PC-9 (cell line): ENCODE measurements at regions not wholly inside any gene's neighbourhood (a gene's known extent, or its start where the extent isn't known, plus 50 kb on each side); places are given as distances from the start of the nearest gene placed in this dataset.
"Not testable (repeated sequence)": the region's sequence is repeated elsewhere in the genome, so short reads cannot be mapped to it uniquely, and the experiment has no call there.

Experiments
- BruUV-seq: library from RNA; stranded (reverse); fragments of 400-500 nt; replicated peaks from 2 replicates; lab custom pipeline; 2021; lab: Mats Ljungman, UMichigan
- CTCF ChIA-PET: fragments of 300-600 bp; sonication (Branson Sonifier 250); formaldehyde crosslinking; loops from one replicate; lab custom pipeline; 2022; ENCODE audit warnings: antibody characterized with exemption; lab: Charles Lee
- POLR2A ChIA-PET: fragments of 300-600 bp; sonication (Branson Sonifier 250); formaldehyde crosslinking; loops from one replicate; lab custom pipeline; 2022; ENCODE audit warnings: antibody characterized with exemption; ENCODE audit not compliant: unreplicated experiment; lab: Charles Lee
- DNase-seq, 2 experiments: peaks; one replicate each; pipeline versions ENCODE4 v3.0.0 to v3.0.0-alpha.2; 2015 to 2022; ENCODE audit warnings: mixed read lengths in 1 of 2
- H2AFZ ChIP-seq: fragments of 200-600 bp; sonication (generic); 2 replicates; pipeline ENCODE4 v1.8.1; 2017; ENCODE audit warnings: antibody characterized with exemption
- H3F3A ChIP-seq: fragments of 200-600 bp; sonication (generic); 2 replicates; pipeline ENCODE4 v1.8.1; 2017; ENCODE audit warnings: antibody characterized with exemption, mild to moderate bottlenecking, low read depth; ENCODE audit not compliant: insufficient read depth
- H3K27ac ChIP-seq: fragments of 200-600 bp; sonication (generic); 2 replicates; pipeline ENCODE4 v1.6.1; 2016; ENCODE audit warnings: mixed run types
- H3K27me3 ChIP-seq: fragments of 200-600 bp; sonication (generic); 2 replicates; pipeline ENCODE4 v1.6.1; 2016; ENCODE audit warnings: low read depth, mixed run types; ENCODE audit not compliant: insufficient read depth
- H3K36me3 ChIP-seq: fragments of 200-600 bp; sonication (generic); 2 replicates; pipeline ENCODE4 v1.6.1; 2016; ENCODE audit warnings: low read depth, mixed run types
- H3K4me1 ChIP-seq: fragments of 200-600 bp; sonication (generic); replicated peaks from 2 replicates; pipeline ENCODE4 v1.6.1; 2016; ENCODE audit warnings: mixed run types; ENCODE audit not compliant: insufficient read depth
- H3K4me2 ChIP-seq: fragments of 200-600 bp; sonication (generic); 2 replicates; pipeline ENCODE4 v1.6.1; 2017; ENCODE audit warnings: mixed run types
- H3K4me3 ChIP-seq: fragments of 200-600 bp; sonication (generic); 2 replicates; pipeline ENCODE4 v1.6.1; 2016; ENCODE audit warnings: mixed run types
- H3K79me2 ChIP-seq: fragments of 200-600 bp; sonication (generic); 2 replicates; pipeline ENCODE4 v1.6.1; 2017; ENCODE audit warnings: low read depth, mixed run types
- H3K9me2 ChIP-seq: fragments of 200-600 bp; sonication (generic); 2 replicates; pipeline ENCODE4 v1.8.1; 2017; ENCODE audit warnings: mild to moderate bottlenecking; ENCODE audit not compliant: insufficient read depth
- H3K9me3 ChIP-seq: fragments of 200-600 bp; sonication (generic); 2 replicates; pipeline ENCODE4 v1.8.1; 2016; ENCODE audit warnings: low read depth; ENCODE audit not compliant: insufficient read depth
- H4K20me1 ChIP-seq: fragments of 200-600 bp; sonication (generic); 2 replicates; pipeline ENCODE4 v1.8.1; 2017; ENCODE audit not compliant: insufficient read depth
- intact Hi-C: fragments of 100-400 bp; cut with micrococcal nuclease; formaldehyde crosslinking; loops from one replicate; pipeline ENCODE4 v1.10.0; 2022; ENCODE audit not compliant: unreplicated experiment

- BruUV-seq, H3F3A ChIP-seq, H2AFZ ChIP-seq, DNase-seq, H3K27me3 ChIP-seq, H4K20me1 ChIP-seq, H3K79me2 ChIP-seq, H3K9me2 ChIP-seq, POLR2A ChIA-PET, intact Hi-C loops, H3K4me3 ChIP-seq, CTCF ChIA-PET, H3K27ac ChIP-seq, H3K36me3 ChIP-seq, H3K9me3 ChIP-seq, H3K4me2 ChIP-seq, H3K4me1 ChIP-seq: not testable (repeated sequence)
Measured at GRCh38 chr1:145504834-145505413, 79.5 kb upstream of the NBPF20 start.

- H3K36me3 ChIP-seq, H3K27me3 ChIP-seq, H3K9me3 ChIP-seq, H3K4me1 ChIP-seq, H3K4me2 ChIP-seq, H3K27ac ChIP-seq, H3K79me2 ChIP-seq, CTCF ChIA-PET, H4K20me1 ChIP-seq, H3K4me3 ChIP-seq, H3K9me2 ChIP-seq, H3F3A ChIP-seq, POLR2A ChIA-PET, H2AFZ ChIP-seq, DNase-seq, BruUV-seq, intact Hi-C loops: not testable (repeated sequence)
Measured at GRCh38 chr1:145504310-145504709, 78.9 kb upstream of the NBPF20 start.

- H3K9me2 ChIP-seq, H3K9me3 ChIP-seq, DNase-seq, H3F3A ChIP-seq, H3K4me2 ChIP-seq, POLR2A ChIA-PET, CTCF ChIA-PET, H4K20me1 ChIP-seq, intact Hi-C loops, H3K27me3 ChIP-seq, H2AFZ ChIP-seq, H3K27ac ChIP-seq, H3K36me3 ChIP-seq, H3K79me2 ChIP-seq, H3K4me3 ChIP-seq, H3K4me1 ChIP-seq: not testable (repeated sequence)
- TSS peak; percentile 100 for BruUV-seq
Measured at GRCh38 chr1:145500251-145500650, 74.8 kb upstream of the NBPF20 start.

DNA sequence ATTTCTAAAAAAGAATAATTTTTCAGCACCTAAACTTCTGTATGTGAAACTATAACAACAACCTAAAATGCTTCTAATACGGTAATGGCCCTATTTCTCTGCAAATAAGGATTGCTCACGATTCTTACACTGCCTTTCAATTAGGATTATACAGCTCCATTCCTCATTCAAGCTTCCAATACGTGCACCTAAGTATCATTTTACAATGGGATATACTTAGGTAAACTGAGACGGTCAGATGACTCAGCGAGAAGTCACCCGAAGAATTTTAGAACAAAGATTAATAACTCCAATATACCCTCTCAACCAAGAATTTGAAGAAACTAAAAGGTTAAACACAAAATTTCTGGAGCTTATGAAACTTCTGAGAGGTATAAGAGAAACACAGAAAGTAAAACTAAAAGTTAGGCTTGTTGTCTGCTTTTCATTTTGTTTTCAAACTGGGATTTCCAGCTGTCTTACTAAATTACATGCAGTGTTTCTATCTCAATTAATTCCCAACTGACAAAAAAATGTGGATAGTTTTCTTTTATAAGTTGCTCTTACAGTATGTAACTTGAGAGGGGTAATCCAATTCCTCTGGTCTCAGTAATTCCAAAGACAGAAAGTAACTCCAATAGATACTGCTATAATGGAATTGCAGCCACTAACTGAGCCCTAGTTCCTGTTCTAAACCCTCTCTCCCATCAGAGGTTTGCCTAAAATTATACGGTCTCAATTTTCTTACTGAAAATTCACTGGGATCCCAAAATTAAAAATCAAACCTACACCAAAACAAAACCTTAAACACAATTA, 69.9 kb upstream of the NBPF20 start:
- H4K20me1 ChIP-seq, H3K79me2 ChIP-seq, intact Hi-C loops, BruUV-seq, H3K4me3 ChIP-seq, H3K4me1 ChIP-seq, H3K9me3 ChIP-seq, H3K9me2 ChIP-seq, H3K27me3 ChIP-seq, H3F3A ChIP-seq, DNase-seq, H3K36me3 ChIP-seq, H2AFZ ChIP-seq, POLR2A ChIA-PET, CTCF ChIA-PET: not testable (repeated sequence)
- Histone ChIP-seq H3K4me2 (peak overlapping the region; percentile 40), H3K27ac (peak overlapping the region; percentile 43)

- H3F3A ChIP-seq, H3K36me3 ChIP-seq, H3K9me2 ChIP-seq, H2AFZ ChIP-seq, H3K4me1 ChIP-seq, POLR2A ChIA-PET, H3K27ac ChIP-seq, H3K4me3 ChIP-seq, H3K27me3 ChIP-seq, H3K79me2 ChIP-seq, CTCF ChIA-PET, intact Hi-C loops, DNase-seq, BruUV-seq, H3K9me3 ChIP-seq, H3K4me2 ChIP-seq, H4K20me1 ChIP-seq: not testable (repeated sequence)
Measured at GRCh38 chr1:145488193-145488933, 63.0 kb upstream of the NBPF20 start.

DNA sequence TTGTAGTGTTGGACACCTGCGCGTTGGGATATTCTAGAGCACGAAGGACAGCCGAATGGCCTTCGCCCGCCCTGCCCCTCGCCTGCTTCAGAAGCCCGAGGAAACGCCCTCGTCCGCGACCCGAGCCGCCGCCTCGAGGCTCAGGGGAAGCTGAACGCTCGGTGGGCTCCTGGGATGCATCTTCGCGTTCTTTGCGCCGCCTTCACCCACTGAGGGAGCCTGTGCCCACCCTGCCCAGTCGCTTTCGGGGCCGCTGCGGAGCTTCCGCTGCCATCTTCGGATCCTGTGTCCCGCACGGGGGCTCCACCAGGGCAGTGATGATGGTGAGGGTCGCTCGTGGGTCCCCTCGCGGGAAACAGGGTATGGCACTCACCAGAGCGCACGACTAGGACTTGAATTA, 61.8 kb upstream of the NBPF20 start:
- H3K9me3 ChIP-seq, H2AFZ ChIP-seq, H3K27me3 ChIP-seq, H3K4me1 ChIP-seq, H3K36me3 ChIP-seq, H4K20me1 ChIP-seq, H3F3A ChIP-seq, POLR2A ChIA-PET, CTCF ChIA-PET, H3K4me3 ChIP-seq, BruUV-seq, H3K27ac ChIP-seq, H3K4me2 ChIP-seq, DNase-seq, intact Hi-C loops, H3K79me2 ChIP-seq, H3K9me2 ChIP-seq: not testable (repeated sequence)

DNA sequence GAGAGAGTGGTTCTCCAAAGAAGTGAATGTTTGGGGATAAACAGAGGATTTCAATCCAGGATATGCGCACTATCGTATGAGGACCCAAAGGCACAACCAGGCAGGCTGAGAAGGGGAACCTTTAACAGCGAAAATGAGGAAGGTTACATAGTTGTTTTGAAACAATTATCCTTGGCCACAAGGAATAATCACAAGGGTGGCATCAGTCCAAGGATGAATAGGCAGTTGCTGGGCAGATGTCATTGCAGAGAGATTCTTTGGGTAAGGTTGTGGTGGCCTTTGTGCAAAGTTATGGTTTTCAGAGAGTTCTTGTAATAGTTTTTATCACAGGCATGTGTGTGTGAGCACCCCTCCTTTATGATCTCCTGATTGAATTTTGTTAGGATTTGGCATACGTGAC, 58.9 kb upstream of the NBPF20 start:
- H3K4me2 ChIP-seq, H3K9me2 ChIP-seq, H3K79me2 ChIP-seq, H3K9me3 ChIP-seq, BruUV-seq, H3K4me1 ChIP-seq, CTCF ChIA-PET, POLR2A ChIA-PET, H2AFZ ChIP-seq, H3K4me3 ChIP-seq, H3K27me3 ChIP-seq, H4K20me1 ChIP-seq, H3K36me3 ChIP-seq, H3K27ac ChIP-seq, H3F3A ChIP-seq, intact Hi-C loops, DNase-seq: not testable (repeated sequence)
